H1 (cell line): ENCODE measurements at regions not wholly inside any gene's neighbourhood (a gene's known extent, or its start where the extent isn't known, plus 50 kb on each side); places are given as distances from the start of the nearest gene placed in this dataset.

Source experiments
- CBX8 ChIP-seq: fragments of 300-800, 300-1000 bp; sonication (generic); IDR thresholded peaks from 2 replicates; pipeline ENCODE4 v1.7.1; 2016; ENCODE audit warnings: low read depth, low read length, borderline replicate concordance
- CHD7 ChIP-seq: fragments of 300-600 bp; sonication (generic); IDR thresholded peaks from 2 replicates; pipeline ENCODE4 v1.7.1; 2012; ENCODE audit warnings: low read length, moderate library complexity, mild to moderate bottlenecking, inconsistent platforms; ENCODE audit not compliant: insufficient replicate concordance
- MAX ChIP-seq: IDR thresholded peaks from 2 replicates; pipeline ENCODE4 v1.6.1; 2012; ENCODE audit warnings: inconsistent platforms
- POU5F1 ChIP-seq: IDR thresholded peaks from 2 replicates; pipeline ENCODE4 v1.6.1; 2011; ENCODE audit warnings: low read depth, mild to moderate bottlenecking, low read length, moderate library complexity
- RBBP5 ChIP-seq: IDR thresholded peaks from 2 replicates; pipeline ENCODE4 v1.7.1; 2012; ENCODE audit warnings: low read depth, mild to moderate bottlenecking, inconsistent platforms, low read length, moderate library complexity, borderline replicate concordance
- SIRT6 ChIP-seq: IDR thresholded peaks from one replicate; pipeline ENCODE4 v1.7.1; 2012; ENCODE audit warnings: low read length, inconsistent platforms
- TAF1 ChIP-seq: IDR thresholded peaks from 2 replicates; pipeline ENCODE4 v1.6.1; 2011; ENCODE audit warnings: mild to moderate bottlenecking, low read depth, low read length
- TEAD4 ChIP-seq: IDR thresholded peaks from 2 replicates; pipeline ENCODE4 v1.6.1; 2012; ENCODE audit warnings: low read depth, low read length, inconsistent platforms, mixed read lengths
- USF2 ChIP-seq: IDR thresholded peaks from 2 replicates; pipeline ENCODE4 v1.6.1; 2011; ENCODE audit warnings: low read length, improper control_type of control experiment

GRCh38 chr10:61350794-61351193 lies 102.4 kb downstream of the TMEM26 start (continued):
- TF ChIP-seq CHD7 (no peak), TEAD4 (no peak), POU5F1 (no peak), CBX8 (no peak), USF2 (no peak), MAX (no peak), SIRT6 (no peak), RBBP5 (no peak), TAF1 (no peak)
